A172 (cell line): ENCODE measurements at regions not wholly inside any gene's neighbourhood (a gene's known extent, or its start where the extent isn't known, plus 50 kb on each side); places are given as distances from the start of the nearest gene placed in this dataset.

Experiments used
- DNase-seq: peaks from one replicate; pipeline ENCODE4 v3.0.0-alpha.2; 2015; ENCODE audit warnings: low spot score

- DNase-seq: no peak
Observed at GRCh38 chr18:61989138-61989537, 96.3 kb upstream of the RNF152 start.

GRCh38 chr18:61988100-61988499, 95.3 kb upstream of the RNF152 start:
- no peak for DNase-seq

- no peak for DNase-seq
Observed at GRCh38 chr18:61985681-61986080, 92.9 kb upstream of the RNF152 start.

DNA sequence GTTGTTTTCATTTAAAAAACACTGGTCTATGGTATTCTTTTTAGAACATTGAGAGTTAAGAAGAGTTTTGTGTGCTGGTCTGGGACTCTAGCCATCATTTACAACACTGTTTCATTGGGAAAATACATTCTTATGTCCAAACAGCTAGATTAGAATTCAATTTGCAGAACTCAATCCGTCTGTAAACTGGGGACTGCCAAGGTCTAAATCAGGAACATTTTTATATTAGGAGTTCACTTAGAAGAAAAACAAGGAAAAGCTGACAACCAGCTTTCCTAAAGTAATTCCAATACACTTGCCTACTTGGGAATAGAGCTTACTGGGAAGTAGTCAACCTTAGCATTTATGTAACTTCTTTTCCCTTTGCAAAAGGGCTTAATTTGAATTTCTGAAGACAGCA, 91.5 kb upstream of the RNF152 start:
- DNase-seq: no peak

DNA sequence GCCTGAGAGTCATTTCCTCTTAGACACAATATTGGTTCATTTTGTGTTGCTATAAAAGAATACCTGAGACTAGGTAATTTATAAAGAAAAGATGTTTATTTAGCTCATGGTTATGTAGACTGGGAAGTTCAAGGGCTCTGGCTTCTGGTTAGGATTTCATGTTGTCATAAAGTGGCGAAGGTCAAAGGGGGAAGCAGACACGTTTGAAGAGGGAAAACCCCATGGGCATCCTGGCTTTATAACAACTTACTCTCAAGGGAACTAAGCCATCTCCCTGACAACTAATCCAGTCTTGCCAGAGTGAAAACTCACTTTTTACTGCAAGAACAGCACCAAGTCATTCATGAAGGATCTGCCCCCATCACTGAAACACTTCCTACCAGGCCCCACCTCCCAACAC, 89.7 kb upstream of the RNF152 start:
- no peak for DNase-seq

DNA sequence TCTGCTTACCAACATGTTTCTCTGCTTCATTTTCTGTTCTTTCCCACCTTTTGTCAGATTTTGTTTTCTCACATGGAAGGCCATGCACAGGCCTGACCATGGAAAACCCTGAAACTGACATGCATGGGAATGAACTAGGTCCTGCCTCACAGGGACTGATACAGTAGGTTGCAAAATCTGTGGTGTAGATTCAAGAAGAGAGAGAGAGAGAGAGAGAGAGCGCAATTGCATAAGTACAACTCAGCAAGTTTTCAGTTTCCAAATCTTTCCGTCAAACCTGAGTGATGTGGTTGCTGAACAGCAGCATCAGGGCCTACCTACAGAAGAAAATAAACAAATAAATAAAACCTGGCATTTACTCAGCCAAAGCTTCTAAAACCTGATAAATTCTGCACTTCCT, 87.5 kb upstream of the RNF152 start:
- DNase-seq: no peak

DNA sequence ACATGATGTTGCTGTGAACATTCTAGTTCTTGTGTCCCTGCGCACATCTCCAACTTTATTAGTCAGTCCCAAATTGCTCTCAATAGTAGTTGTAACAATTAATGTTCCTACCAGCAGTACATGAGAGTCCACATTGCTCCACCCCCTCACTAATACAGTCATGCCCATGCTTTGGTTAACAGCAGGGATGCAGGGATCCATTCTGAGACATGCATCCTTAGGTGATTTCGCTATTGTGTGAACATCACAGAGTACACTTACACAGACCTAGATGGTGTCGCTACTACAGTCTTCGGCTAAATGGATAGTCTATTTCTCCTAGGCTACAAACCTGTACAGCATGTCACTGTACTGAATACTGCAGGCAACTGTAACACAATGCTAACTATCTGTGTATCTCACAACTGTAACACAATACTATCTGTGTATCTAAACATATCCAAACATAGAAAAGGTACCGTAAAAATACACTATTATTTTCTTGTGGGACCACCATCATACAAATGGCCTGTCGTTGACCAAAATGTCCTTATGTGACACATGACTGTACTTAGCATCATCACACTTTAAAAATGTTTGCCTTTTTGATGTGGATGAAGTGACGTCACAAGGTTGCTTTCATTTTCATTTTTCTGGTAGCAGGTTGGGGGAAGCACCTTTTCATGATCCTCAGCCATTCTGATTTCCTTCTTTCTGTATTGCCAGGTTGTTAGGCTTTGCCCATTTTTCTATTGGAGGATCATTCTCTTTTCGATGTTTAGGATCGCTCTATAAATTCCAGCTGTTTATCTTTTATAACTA, 82.9 kb upstream of the RNF152 start:
- DNase-seq: no peak

DNA sequence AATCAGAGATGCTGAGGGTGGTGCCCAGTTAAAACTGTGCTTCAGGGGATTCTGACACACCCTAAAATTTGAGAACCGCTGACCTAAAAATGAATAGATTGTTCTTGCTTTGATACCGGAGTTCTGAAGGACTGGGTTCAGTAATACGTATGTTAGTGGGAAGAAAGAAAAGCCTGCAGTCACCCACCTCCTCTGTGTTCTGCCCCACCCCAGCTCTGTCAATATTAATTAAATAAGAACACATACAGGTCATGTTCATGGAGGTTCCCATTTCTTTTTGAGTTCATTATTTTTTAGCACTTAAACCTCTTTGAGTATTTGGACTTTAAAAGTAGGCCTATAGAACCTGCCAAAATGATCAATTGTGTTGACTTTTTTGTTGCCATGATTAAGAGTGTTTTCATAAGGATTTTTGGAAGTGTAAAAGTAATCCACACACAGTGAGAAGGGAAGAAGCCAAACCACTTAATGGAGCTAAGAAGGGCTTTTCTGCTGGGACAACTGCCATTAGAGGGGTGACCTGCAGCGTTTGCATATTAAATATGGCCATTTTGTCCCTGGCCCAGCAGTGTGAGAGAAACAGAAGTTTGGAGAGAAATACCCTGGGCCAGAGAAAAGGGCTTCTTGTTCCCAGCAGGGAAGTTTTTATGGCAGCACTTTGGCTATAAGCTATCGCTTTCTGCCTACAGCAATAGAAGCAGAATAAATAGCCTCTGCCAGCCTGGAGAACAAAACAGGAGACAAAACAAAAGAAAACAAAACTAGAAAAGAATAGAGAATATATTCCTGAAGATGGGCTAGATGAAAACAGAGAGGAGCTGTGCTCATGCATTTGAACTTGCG, 80.7 kb upstream of the RNF152 start:
- DNase-seq: no peak

DNA sequence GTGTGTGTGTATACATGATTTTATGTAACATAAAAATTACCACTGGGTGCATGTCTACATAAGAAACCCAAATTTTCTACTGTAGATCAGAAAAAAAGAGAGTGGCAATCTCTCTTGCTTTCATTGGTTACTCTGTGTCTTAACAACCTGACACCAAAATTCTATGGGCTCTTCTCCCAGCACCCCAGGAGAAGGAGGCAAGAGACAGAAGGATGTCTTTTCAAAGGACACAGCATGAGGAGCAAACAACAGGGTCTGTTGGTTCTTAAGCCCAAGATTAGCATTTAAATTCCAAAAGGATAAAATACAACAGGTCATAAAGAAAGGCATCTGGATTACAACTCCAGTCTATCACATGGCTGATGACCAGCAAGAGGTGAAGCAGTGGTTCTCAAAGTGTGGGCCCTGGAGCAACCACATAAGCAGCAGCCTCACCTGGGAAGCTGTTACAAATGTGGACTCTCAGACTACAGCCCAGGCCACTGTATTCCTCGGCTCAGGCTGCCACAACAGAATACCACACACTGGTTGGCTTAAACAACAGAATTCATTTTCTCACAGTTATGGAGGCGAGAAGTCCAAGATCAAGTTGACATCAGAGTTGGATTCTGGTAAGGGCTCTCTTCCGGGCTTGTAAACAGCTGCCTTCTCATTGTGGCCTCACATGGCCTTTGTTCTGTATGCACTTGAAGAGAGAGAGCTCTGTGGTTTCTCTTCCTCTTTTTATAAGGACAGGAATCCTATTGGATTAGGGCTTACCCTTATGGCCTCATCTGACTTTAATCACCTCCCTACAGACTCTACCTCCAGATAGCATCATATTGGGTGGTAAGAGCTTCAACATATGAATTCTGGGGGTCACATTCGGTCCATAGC, 79.8 kb upstream of the RNF152 start:
- no peak for DNase-seq

DNA sequence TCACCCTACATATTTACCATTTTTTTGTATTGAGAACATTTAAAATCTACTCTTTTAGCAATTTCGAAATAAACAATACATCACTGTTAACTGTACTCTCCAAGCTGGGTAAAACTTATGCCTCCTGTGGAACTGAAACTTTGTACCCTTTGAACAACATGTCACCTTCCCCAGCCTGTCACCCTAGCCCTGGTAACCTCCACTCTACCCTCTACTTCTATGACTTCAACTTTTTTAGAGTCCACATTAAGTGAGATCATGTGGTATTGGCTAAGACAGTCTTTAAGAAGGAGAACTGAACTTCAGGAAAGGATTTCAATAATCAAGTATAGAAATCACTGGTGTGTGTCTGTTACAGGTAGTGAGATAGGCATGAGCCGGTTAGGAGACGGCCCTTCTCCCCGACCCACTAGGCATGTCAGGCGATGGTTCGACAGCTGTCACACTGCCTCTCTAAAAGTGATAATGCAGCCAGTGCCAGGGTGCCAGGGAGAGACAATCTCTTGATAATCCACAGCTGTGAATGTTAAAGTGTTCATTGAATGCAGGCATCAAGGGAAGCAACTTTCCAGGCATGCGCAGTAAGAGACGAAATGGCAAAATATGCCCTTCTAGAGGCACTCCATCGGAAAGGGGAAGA, 74.6 kb upstream of the RNF152 start:
- DNase-seq: no peak

- no peak for DNase-seq
Observed at GRCh38 chr18:61965311-61965710, 72.5 kb upstream of the RNF152 start.

DNA sequence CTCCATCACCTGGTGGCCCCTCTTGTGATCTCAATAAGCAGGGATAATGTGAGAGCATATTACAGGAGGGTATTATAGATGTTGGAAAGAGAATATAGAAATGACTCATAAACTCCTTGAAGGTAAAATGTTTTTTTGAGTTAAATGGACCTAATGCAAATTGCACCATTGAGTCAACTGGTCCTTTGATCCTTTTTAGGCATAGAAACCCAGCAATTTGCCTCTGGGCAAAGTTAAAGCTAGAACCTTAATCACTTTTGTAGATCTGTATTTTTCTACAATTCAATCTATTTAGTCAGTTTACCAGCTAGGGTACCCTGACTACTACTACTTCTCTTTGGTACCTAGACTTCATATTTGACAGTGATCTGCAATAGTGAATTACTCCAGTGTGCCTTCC, 71.8 kb upstream of the RNF152 start:
- DNase-seq: no peak

DNA sequence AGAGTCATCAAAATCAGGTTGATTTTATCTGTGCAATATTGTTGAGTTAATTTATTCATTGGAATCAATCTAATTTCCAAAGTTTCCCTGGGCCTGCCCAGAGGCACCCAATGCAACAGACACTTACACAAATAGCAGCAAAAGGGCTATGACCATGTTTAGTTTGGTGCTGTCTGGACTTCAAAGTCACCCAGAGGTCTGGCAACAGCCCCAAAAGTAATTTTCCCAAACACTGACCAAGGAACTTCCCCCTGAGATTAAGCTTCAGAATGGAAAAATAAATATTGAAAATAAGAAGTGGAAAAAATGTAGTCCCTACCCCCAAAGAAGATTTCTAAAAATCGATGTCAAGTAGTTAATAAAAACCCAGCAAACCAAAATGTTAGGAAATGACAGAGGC, 70.9 kb upstream of the RNF152 start:
- no peak for DNase-seq

DNA sequence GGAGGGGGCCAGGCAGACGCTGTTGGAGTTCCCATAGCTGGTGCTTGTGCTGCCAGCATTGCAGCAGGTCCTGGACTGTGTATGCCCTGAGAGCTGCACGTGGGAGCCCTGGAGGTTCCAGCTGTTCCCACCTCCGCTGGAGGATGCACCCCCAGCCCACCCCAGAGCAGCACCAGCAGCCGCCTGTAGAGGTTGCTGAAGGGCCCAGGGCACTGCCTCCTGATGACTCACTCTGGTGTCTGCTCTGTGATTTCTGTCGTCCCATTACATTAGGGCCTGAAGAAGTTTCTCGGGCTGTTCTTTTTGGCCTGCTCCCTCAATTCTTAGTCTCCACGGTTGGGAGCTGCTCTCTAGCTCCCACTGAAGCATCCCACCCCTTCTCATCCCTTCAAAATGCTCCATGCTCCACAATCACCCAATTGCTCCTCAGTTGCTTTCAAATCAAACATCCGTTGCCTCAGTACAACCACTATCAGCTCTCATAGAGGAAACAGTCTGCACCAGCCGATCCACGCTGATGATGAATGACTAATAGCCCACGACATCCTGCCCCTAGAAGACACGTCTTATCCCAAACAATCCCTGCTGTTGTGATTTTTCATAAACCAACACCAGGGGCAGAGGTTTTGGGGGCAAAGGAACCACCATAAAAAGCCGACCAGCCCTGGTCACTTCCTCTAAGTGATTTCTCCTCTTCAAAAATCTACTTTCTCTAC, 65.2 kb upstream of the RNF152 start:
- no peak for DNase-seq

- no peak for DNase-seq
Observed at GRCh38 chr18:61955644-61956043, 62.8 kb upstream of the RNF152 start.

- no peak for DNase-seq
Observed at GRCh38 chr18:61954096-61954746, 61.4 kb upstream of the RNF152 start.

DNA sequence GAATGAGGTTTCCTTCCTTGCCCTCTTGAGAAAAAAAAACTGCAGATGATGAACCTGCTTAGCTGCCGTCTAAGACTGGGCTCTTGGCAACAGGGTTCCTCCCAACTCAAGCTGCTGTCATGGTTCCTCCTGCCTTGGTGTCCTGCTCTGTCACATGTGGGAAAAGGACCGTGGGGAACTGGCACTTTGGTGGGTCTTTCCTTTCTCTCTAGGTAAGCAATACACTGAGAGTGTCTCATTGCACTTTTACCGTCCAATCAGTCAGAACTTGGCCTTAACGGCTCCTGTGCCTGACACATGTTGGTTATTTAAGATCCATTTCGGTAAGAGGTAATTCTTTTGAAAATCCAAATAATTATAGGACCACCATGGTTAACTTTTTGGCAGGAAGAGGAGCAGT, 60.8 kb upstream of the RNF152 start:
- no peak for DNase-seq

DNA sequence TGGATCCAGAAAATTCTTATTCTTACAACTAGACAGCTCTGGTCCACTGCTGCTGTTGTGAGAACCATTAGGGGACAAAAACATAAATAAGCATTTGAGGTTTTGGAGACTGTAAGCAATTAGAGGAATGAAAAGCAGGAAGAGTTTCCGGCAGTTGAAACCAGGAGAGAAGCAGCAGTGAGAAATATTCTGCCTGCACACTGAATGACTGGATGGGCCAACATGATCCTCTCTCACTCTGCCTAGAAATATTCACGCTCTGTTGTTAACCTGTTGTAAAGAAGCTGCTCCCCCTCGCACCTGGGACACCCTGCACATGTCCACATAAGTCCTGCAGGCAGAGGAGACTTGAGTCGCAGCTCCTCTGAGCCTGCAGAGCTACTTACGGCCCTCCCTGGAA, 60.4 kb upstream of the RNF152 start:
- no peak for DNase-seq

DNA sequence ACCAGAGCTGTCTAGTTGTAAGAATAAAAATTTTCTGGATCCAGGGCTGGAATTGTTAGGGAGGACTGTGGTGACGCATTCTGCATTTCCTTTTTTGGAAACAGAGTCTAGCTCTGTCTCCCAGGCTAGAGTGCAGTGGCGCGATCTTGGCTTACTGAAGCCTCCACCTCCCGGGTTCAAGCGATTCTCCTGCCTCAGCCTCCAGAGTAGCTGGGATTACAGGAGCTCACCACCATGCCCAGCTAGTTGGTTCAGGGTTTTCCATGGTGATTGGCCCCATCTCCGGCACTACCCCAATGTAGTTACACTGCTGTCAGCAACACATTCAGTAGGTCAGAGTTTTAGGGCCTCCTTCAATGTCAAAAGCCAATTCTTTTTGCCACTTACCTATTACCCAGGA, 58.6 kb upstream of the RNF152 start:
- DNase-seq: no peak

DNA sequence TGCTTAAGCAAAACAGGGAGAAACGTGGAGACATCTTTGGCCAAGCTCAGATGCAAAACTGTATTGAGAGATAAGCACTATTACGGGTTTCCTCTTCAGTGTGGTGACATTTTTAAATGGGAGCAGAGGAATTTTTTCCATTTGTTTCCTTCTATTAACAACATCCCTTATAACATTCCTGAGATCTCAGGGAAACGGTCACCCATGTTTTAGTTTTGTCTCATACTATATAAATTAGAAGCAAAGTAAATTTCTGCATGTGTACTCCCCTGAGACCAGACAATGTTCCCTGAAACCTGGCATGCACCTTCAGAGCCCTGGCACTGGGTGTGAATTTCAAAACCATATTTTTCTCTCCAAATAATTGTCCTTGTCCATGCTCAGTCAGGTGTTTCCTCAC, 57.6 kb upstream of the RNF152 start:
- DNase-seq: no peak

DNA sequence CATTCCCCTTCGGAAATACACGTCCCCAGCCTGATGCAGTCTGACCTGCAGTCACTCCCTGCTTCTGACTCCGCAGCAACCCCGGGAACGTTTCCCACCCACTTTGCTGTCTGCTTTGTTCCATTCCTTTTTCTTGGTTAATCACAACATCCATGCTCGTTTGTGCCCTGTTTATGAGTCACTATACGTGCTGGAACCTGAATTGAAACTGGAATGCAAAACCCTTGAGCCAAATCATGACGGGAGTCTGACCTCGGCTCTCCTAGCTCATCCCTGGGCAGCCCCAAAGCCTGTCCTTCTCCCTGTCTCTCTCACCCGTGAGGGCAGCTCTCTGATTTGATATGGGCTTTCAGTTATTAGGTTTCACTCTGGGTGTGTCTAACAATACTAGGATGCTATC, 57.1 kb upstream of the RNF152 start:
- DNase-seq: peak; percentile 6
